GM13976 (cell line): ENCODE measurements at regions not wholly inside any gene's neighbourhood (a gene's known extent, or its start where the extent isn't known, plus 50 kb on each side); places are given as distances from the start of the nearest gene placed in this dataset.

Experiments
- DNase-seq: peaks from one replicate; pipeline ENCODE4 v3.0.0; 2012; ENCODE audit warnings: low spot score
- CTCF ChIP-seq: IDR thresholded peaks from 2 replicates; pipeline ENCODE4 v1.5.1; 2012; ENCODE audit warnings: borderline replicate concordance, mild to moderate bottlenecking; ENCODE audit not compliant: insufficient read depth; ENCODE audit errors: extremely low read depth, missing control alignments, control extremely low read depth
- in situ Hi-C: fragments of 300-500 bp; cut with MboI; formaldehyde crosslinking; loops from one replicate; pipeline ENCODE4 v1.12.0; 2022; ENCODE audit warnings: low sequenced_read_pairs, mixed read lengths, inconsistent platforms; ENCODE audit not compliant: unreplicated experiment

GRCh38 chr7:26958834-26959233 lies 94.4 kb upstream of the SKAP2 start:
- no peak for TF ChIP-seq CTCF
- no peak for DNase-seq
- in situ Hi-C loops, result no loop called here

- DNase-seq, result no peak
- no peak for TF ChIP-seq CTCF
- in situ Hi-C loops, result no loop called here
These were observed 91.1 kb upstream of the SKAP2 start for GRCh38 chr7:26955516-26955915.

- in situ Hi-C loops, result no loop called here
- DNase-seq, result no peak
- TF ChIP-seq CTCF, result no peak
These were observed 90.6 kb upstream of the SKAP2 start for GRCh38 chr7:26954951-26955350.

- no peak for DNase-seq
- in situ Hi-C loops, result no loop called here
These were observed 87.1 kb upstream of the SKAP2 start for GRCh38 chr7:26951407-26951950.

GRCh38 chr7:26950889-26951288 lies 86.5 kb upstream of the SKAP2 start:
- no peak for DNase-seq
- TF ChIP-seq CTCF, result no peak
- in situ Hi-C loops, result no loop called here

More at GRCh38 chr7:26951407-26951950, 87.1 kb upstream of the SKAP2 start:
- no peak for TF ChIP-seq CTCF

- TF ChIP-seq CTCF, result no peak
- DNase-seq, result no peak
- in situ Hi-C loops, result no loop called here
These were observed 84.9 kb upstream of the SKAP2 start for GRCh38 chr7:26949319-26949718.
